ENCODE measurements at regions not wholly inside any gene's neighbourhood (a gene's known extent, or its start where the extent isn't known, plus 50 kb on each side); places are given as distances from the start of the nearest gene placed in this dataset.

- Mint-ChIP-seq H3K27ac (ENCODE audit: unreplicated experiment) (no peak overlapping the region), H3K27me3 (ENCODE audit: low read depth, unreplicated experiment) (peaks cover 28% of the 10 kb centered on the region), H3K4me3 (ENCODE audit: unreplicated experiment) (no peak overlapping the region), H3K9me3 (ENCODE audit: unreplicated experiment) (peaks cover 9% of the 10 kb centered on the region), H3K4me1 (ENCODE audit: low read depth, unreplicated experiment) (no peaks in the 10 kb centered on the region), H3K36me3 (ENCODE audit: low read depth, unreplicated experiment) (peaks cover 3% of the 10 kb centered on the region)
- no peaks in the 10 kb centered on the region for H3K79me2 ChIP-seq (ENCODE audit: insufficient read depth, low read length)
- H3K4me3 ChIP-seq (ENCODE audit: insufficient read depth, low read depth, low read length) = no peak overlapping the region
- no peak for FAIRE-seq
- H3K36me3 ChIP-seq (ENCODE audit: insufficient read depth, low read length) = no peaks in the 10 kb centered on the region
- H3K4me1 ChIP-seq (ENCODE audit: insufficient read depth, low read length) = no peaks in the 10 kb centered on the region
- H3K9me3 ChIP-seq (ENCODE audit: insufficient read depth, low read depth, low read length) = no peaks in the 10 kb centered on the region
- no peak overlapping the region for H3K4me2 ChIP-seq (ENCODE audit: low read length)
- H3K9ac ChIP-seq (ENCODE audit: low read length) = no peak overlapping the region
- H4K20me1 ChIP-seq (ENCODE audit: insufficient read depth, low read length) = no peaks in the 10 kb centered on the region
- TF ChIP-seq EZH2 (IDR thresholded peaks at IDR 0.05; ENCODE audit: insufficient read depth, low read length) = no peak
- TF ChIP-seq CTCF (IDR thresholded peaks at IDR 0.05; ENCODE audit: insufficient read depth, low read depth, low read length) = no peak
- DNase-seq (ENCODE audit: low read depth) = no peak
- no peak overlapping the region for H3K27ac ChIP-seq (ENCODE audit: low read depth, low read length)
- no peak overlapping the region for H2AFZ ChIP-seq (ENCODE audit: low read depth, low read length)
- peaks cover 22% of the 10 kb centered on the region for H3K27me3 ChIP-seq (ENCODE audit: insufficient read depth, low read length)
Measured at GRCh38 chr22:26916236-26916635, 258.8 kb downstream of the MIAT start.

DNA sequence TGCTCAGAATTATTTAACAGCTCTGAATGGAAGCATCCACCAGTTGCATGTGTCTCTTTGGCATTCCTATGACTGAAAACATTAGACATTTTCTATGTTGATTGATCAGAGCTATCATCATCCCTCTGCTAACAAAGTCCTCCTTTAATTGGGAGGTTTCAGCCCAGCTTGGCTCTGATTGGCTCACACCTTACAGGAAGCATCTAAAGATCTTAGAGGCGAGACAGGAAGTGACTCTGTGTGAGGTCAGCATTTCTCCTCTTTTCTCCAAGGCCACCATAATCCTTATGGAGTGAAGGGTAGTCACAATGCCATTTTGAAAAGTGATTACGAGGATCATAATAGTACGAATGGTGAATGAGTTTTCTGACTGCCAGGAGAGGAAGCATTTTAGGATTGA is 260.8 kb downstream of the MIAT start:
- FAIRE-seq (no peak), DNase-seq (ENCODE audit: low read depth) (no peak)
- Histone ChIP-seq H3K4me3 (ENCODE audit: insufficient read depth, low read depth, low read length) (no peak overlapping the region), H3K4me1 (ENCODE audit: insufficient read depth, low read length) (no peaks in the 10 kb centered on the region), H3K4me2 (ENCODE audit: low read length) (no peak overlapping the region), H3K79me2 (ENCODE audit: insufficient read depth, low read length) (no peaks in the 10 kb centered on the region), H3K9ac (ENCODE audit: low read length) (no peak overlapping the region), H3K27ac (ENCODE audit: low read depth, low read length) (no peak overlapping the region), H2AFZ (ENCODE audit: low read depth, low read length) (no peak overlapping the region), H3K27me3 (ENCODE audit: insufficient read depth, low read length) (peaks cover 13% of the 10 kb centered on the region), H4K20me1 (ENCODE audit: insufficient read depth, low read length) (no peaks in the 10 kb centered on the region), H3K9me3 (ENCODE audit: insufficient read depth, low read depth, low read length) (no peaks in the 10 kb centered on the region), H3K36me3 (ENCODE audit: insufficient read depth, low read length) (no peaks in the 10 kb centered on the region)
- no peaks in the 10 kb centered on the region for H3K4me1 Mint-ChIP-seq (ENCODE audit: low read depth, unreplicated experiment)
- H3K27me3 Mint-ChIP-seq (ENCODE audit: low read depth, unreplicated experiment) = peaks cover 27% of the 10 kb centered on the region
- no peak overlapping the region for H3K27ac Mint-ChIP-seq (ENCODE audit: unreplicated experiment)
- H3K9me3 Mint-ChIP-seq (ENCODE audit: unreplicated experiment) = peaks cover 9% of the 10 kb centered on the region
- peaks cover 3% of the 10 kb centered on the region for H3K36me3 Mint-ChIP-seq (ENCODE audit: low read depth, unreplicated experiment)
- no peak for TF ChIP-seq CTCF (IDR thresholded peaks at IDR 0.05; ENCODE audit: insufficient read depth, low read depth, low read length)
- TF ChIP-seq EZH2 (IDR thresholded peaks at IDR 0.05; ENCODE audit: insufficient read depth, low read length) = no peak
- no peak overlapping the region for H3K4me3 Mint-ChIP-seq (ENCODE audit: unreplicated experiment)

GRCh38 chr22:26921726-26922125 is 264.3 kb downstream of the MIAT start:
- TF ChIP-seq CTCF (IDR thresholded peaks at IDR 0.05; ENCODE audit: insufficient read depth, low read depth, low read length) (no peak), EZH2 (IDR thresholded peaks at IDR 0.05; ENCODE audit: insufficient read depth, low read length) (no peak)
- Mint-ChIP-seq H3K27me3 (ENCODE audit: low read depth, unreplicated experiment) (peaks cover 21% of the 10 kb centered on the region), H3K36me3 (ENCODE audit: low read depth, unreplicated experiment) (peaks cover 3% of the 10 kb centered on the region), H3K4me3 (ENCODE audit: unreplicated experiment) (no peak overlapping the region), H3K4me1 (ENCODE audit: low read depth, unreplicated experiment) (no peaks in the 10 kb centered on the region), H3K9me3 (ENCODE audit: unreplicated experiment) (peaks cover 9% of the 10 kb centered on the region), H3K27ac (ENCODE audit: unreplicated experiment) (no peak overlapping the region)
- no peaks in the 10 kb centered on the region for H3K4me1 ChIP-seq (ENCODE audit: insufficient read depth, low read length)
- H3K4me3 ChIP-seq (ENCODE audit: insufficient read depth, low read depth, low read length) = no peak overlapping the region
- no peaks in the 10 kb centered on the region for H3K36me3 ChIP-seq (ENCODE audit: insufficient read depth, low read length)
- no peak overlapping the region for H3K4me2 ChIP-seq (ENCODE audit: low read length)
- DNase-seq (ENCODE audit: low read depth) (no peak), FAIRE-seq (no peak)
- H3K27me3 ChIP-seq (ENCODE audit: insufficient read depth, low read length) = peaks cover 8% of the 10 kb centered on the region
- H4K20me1 ChIP-seq (ENCODE audit: insufficient read depth, low read length) = no peaks in the 10 kb centered on the region
- no peak overlapping the region for H3K9ac ChIP-seq (ENCODE audit: low read length)
- H3K79me2 ChIP-seq (ENCODE audit: insufficient read depth, low read length) = no peaks in the 10 kb centered on the region
- no peak overlapping the region for H2AFZ ChIP-seq (ENCODE audit: low read depth, low read length)
- no peaks in the 10 kb centered on the region for H3K9me3 ChIP-seq (ENCODE audit: insufficient read depth, low read depth, low read length)
- H3K27ac ChIP-seq (ENCODE audit: low read depth, low read length) = no peak overlapping the region

Data from astrocyte (in vitro differentiated cells and primary cell).